HG02759 (cell line): ENCODE measurements at regions not wholly inside any gene's neighbourhood (a gene's known extent, or its start where the extent isn't known, plus 50 kb on each side); places are given as distances from the start of the nearest gene placed in this dataset.

ENCODE experiments used
- ATAC-seq: cut with Tn5 transposase; IDR thresholded peaks from one replicate; pipeline ENCODE4 v1.9.1; 2021; ENCODE audit warnings: mild to moderate bottlenecking, moderate library complexity; ENCODE audit not compliant: unreplicated experiment

- ATAC-seq = no peak
Measured at GRCh38 chr10:110413049-110413783, 84.5 kb upstream of the DUSP5 start.

- ATAC-seq = peak; percentile 7
Measured at GRCh38 chr10:110413903-110414547, 83.7 kb upstream of the DUSP5 start.

- ATAC-seq = peak; percentile 88
Measured at GRCh38 chr10:110414548-110415309, 83.0 kb upstream of the DUSP5 start.

DNA sequence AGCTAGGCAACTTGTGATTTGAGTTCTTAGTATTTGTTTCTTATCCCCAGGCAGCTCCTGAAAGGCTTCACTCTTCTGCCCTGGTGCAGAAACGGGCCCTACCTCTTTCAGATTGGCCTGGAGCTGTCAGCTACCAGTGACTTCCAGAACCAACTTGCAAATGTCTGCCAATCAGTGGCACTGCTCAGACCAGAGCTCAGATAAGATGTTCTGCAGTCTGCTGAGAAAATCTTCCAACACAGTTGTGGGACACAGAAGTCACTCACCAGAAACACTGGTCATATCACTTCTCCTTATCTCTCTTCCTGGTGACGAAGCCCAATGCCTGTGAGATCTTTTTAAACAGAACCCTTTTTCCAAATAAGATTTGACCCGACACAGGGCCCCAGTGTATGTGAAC, 81.9 kb upstream of the DUSP5 start:
- ATAC-seq = no peak

DNA sequence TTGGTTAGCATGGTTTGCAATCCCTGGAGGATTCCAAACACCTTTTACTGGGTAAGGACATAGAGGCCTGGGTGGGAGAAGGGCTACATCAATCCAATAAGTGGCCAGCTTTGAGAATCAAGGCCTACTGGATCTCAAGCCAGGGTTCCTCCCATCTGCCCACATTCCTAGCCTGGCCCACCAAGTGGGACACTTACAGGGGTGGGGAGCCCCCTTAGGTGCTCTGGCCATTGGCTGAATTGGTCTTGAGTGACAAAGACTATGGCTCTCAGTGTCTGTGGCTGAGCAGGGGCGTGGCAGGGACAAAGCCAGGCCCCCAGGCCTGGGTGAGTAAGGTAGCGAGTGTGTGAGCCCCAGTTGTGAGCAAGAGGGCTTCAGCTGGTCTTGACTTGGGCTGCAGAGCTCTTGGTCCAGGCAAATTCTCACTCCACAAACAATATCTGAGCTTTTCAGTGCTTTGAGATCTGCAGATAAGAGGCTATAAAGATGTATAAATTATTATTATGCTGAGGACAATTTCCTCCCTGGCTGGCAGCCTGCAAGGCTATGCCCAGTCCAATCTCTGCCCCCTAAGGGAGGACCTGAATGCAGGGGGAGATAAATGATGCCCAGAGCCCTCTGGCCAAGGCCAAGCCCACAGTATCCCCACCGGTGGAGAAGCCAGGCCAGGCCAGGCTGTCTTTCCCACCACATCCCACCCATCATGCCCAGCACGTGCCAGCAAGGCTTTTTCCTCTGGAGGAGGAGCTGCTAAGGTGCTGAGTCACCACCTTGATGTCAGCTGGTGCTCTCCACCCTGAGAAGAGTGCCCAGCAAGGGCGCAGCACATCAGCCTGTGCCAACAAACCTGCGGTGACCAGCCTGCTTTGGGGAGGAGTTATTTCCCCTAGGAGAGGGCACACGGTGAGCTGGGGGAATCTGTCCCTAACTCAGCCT, 80.7 kb upstream of the DUSP5 start:
- no peak for ATAC-seq

- no peak for ATAC-seq
Measured at GRCh38 chr10:110418218-110418617, 79.5 kb upstream of the DUSP5 start.

GRCh38 chr10:110419265-110419664, 78.4 kb upstream of the DUSP5 start:
- no peak for ATAC-seq

GRCh38 chr10:110420401-110421193, 77.1 kb upstream of the DUSP5 start:
- no peak for ATAC-seq

- ATAC-seq = no peak
Measured at GRCh38 chr10:110421512-110422138, 76.1 kb upstream of the DUSP5 start.

GRCh38 chr10:110422548-110422947, 75.2 kb upstream of the DUSP5 start:
- no peak for ATAC-seq

DNA sequence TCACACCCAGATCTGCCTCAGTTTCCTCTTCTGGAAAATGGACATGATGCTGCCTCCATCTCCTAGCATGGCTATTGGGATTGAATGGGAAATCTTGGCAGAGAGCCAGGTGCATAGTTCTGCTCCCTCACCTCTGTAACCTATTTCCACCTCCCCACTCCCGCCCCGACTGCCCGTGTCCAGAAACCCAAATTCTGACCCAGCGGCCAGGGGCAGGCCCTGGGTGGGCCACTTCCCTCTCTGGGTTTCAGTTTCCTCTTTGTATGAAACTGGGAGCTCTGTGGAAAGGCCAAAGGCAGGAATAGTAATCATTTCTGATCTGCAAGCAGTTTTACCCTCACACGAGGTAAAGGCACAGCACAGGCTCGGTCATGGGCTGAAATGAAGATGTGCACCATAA, 74.1 kb upstream of the DUSP5 start:
- no peak for ATAC-seq

DNA sequence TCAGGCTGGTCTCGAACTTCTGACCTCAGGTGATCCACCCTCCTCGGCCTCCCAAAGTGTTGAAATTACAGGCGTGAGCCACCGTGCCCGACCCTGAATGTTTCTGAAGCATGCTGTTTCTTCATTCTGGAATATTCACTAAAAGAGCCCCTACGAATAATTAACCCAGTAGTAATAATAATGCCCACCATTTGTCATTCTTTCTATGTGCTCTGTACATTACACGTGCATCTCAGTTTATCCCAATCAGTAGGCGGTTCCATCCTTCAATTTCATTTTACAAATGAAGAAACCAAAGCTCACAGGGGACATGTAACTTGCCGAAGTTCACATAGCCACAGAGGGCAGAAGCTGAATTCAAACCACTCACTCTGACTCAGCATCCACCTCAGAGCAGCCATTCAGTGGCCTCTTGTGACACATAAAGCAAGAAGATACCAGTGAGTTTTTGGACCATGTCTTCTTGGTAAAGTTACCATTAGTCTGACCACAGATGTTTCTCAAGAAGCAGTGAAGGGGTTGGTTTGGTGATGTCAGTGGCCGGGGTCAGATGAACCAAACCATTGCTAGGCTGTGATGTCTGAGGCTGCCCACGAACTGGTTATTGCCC, 71.9 kb upstream of the DUSP5 start:
- peak; percentile 82 for ATAC-seq

- no peak for ATAC-seq
Measured at GRCh38 chr10:110426294-110427181, 71.2 kb upstream of the DUSP5 start.

DNA sequence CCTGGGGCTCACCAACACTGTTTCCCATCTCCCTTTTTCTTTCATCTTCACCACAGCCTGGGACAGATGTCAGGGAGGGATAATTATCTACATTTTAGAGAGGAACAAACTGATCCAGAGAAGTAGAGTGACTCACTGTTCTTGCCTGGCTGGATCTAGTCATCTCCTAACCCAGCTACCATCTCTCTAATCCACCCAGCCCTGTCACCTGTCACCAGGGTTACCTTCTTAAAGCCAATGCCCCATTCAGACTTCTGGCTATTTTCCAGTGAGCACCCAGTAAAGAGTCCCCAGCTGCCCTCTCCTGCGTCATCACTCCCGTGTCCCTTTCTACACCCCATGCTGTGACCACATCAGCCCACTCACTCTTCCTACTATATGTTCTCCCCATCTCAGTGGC, 68.4 kb upstream of the DUSP5 start:
- ATAC-seq = no peak

GRCh38 chr10:110430340-110431273, 67.1 kb upstream of the DUSP5 start:
- no peak for ATAC-seq

GRCh38 chr10:110431659-110432058, 66.0 kb upstream of the DUSP5 start:
- no peak for ATAC-seq

- no peak for ATAC-seq
Measured at GRCh38 chr10:110432084-110432483, 65.6 kb upstream of the DUSP5 start.
